Panc1 (cell line): ENCODE measurements at regions not wholly inside any gene's neighbourhood (a gene's known extent, or its start where the extent isn't known, plus 50 kb on each side); places are given as distances from the start of the nearest gene placed in this dataset.

Source experiments
- ATAC-seq: fragments of 200-7000 bp; cut with Tn5 transposase; 2 replicates; pipeline ENCODE4 v1.9.1; 2020; ENCODE audit warnings: mild to moderate bottlenecking, moderate library complexity
- BruUV-seq: library from RNA; stranded (reverse); fragments of 400-500 nt; replicated peaks from 2 replicates; lab custom pipeline; 2021; lab: Mats Ljungman, UMichigan
- CTCF ChIA-PET: fragments of 300-600 bp; sonication (Branson Sonifier 250); formaldehyde crosslinking; loops from one replicate; lab custom pipeline; 2022; ENCODE audit warnings: antibody characterized with exemption; lab: Charles Lee
- POLR2A ChIA-PET: fragments of 300-600 bp; sonication (Branson Sonifier 250); formaldehyde crosslinking; loops from one replicate; lab custom pipeline; 2022; ENCODE audit warnings: antibody characterized with exemption; lab: Charles Lee
- DNase-seq: peaks from one replicate; pipeline ENCODE4 v3.0.0-alpha.2; 2010; ENCODE audit warnings: low read depth, low spot score
- H3K27ac ChIP-seq: 2 replicates; pipeline ENCODE4 v1.5.1; 2011; ENCODE audit warnings: mild to moderate bottlenecking, low read length, inconsistent platforms
- H3K27me3 ChIP-seq: fragments of 200-500 bp; sonication (Bioruptor generic); 2 replicates; pipeline ENCODE4 v1.6.0; 2014; ENCODE audit warnings: low read length, inconsistent platforms; ENCODE audit not compliant: control insufficient read depth, insufficient read depth
- H3K36me3 ChIP-seq: fragments of 200-500 bp; sonication (Bioruptor generic); 2 replicates; pipeline ENCODE4 v1.5.1; 2014; ENCODE audit warnings: inconsistent platforms, mild to moderate bottlenecking, low read length, moderate library complexity; ENCODE audit not compliant: control insufficient read depth, insufficient read depth
- H3K4me1 ChIP-seq: 2 replicates; pipeline ENCODE4 v1.5.1; 2011; ENCODE audit warnings: inconsistent platforms, mild to moderate bottlenecking, low read length, moderate library complexity; ENCODE audit not compliant: control insufficient read depth, insufficient read depth
- H3K4me3 ChIP-seq, 2 experiments: 2 replicates each; pipeline ENCODE4 v1.5.1; 2011 to 2012; ENCODE audit warnings: low read depth in 2 of 2, low read length in 2 of 2, mild to moderate bottlenecking in 2 of 2, inconsistent platforms in 1 of 2, moderate library complexity in 1 of 2
- H3K9me3 ChIP-seq: fragments of 200-500 bp; sonication (Bioruptor generic); 2 replicates; pipeline ENCODE4 v1.5.1; 2014; ENCODE audit warnings: low read depth, mild to moderate bottlenecking, inconsistent platforms, low read length, moderate library complexity; ENCODE audit not compliant: control insufficient read depth, insufficient read depth
- POLR2AphosphoS5 ChIP-seq: IDR thresholded peaks from 2 replicates; pipeline ENCODE4 v1.6.1; 2012; ENCODE audit warnings: mild to moderate bottlenecking, low read depth, low read length, moderate library complexity
- SIN3A ChIP-seq: IDR thresholded peaks from 2 replicates; pipeline ENCODE4 v1.6.1; 2012; ENCODE audit warnings: low read depth, mild to moderate bottlenecking, low read length, moderate library complexity, borderline replicate concordance; ENCODE audit not compliant: insufficient read depth
- TCF7L2 ChIP-seq: IDR thresholded peaks from 2 replicates; pipeline ENCODE4 v1.6.1; 2011; ENCODE audit warnings: mild to moderate bottlenecking, low read depth, low read length, inconsistent platforms
- in situ Hi-C: cut with HindIII; loops from 2 replicates; pipeline ENCODE4 v1.10.0; 2016; ENCODE audit warnings: low sequenced_read_pairs, low pct_unique_long_range_greater_than_20kb
- intact Hi-C: fragments of 100-400 bp; cut with micrococcal nuclease; formaldehyde crosslinking; loops from one replicate; pipeline ENCODE4 v1.10.0; 2022; ENCODE audit not compliant: unreplicated experiment
- TF ChIP-seq, protein P1 (sequence below), 2 experiments: IDR thresholded peaks; 2 replicates each; pipeline ENCODE4 v1.6.1; 2011 to 2012; ENCODE audit warnings: low read depth in 2 of 2, control low read depth in 1 of 2, low read length in 1 of 2, mild to moderate bottlenecking in 1 of 2, moderate library complexity in 1 of 2; ENCODE audit not compliant: insufficient read depth in 1 of 2
- TF ChIP-seq, protein P2 (sequence below): fragments of 450-650 bp; IDR thresholded peaks from 2 replicates; pipeline ENCODE4 v1.5.1; 2017; ENCODE audit warnings: mild to moderate bottlenecking

DNA sequence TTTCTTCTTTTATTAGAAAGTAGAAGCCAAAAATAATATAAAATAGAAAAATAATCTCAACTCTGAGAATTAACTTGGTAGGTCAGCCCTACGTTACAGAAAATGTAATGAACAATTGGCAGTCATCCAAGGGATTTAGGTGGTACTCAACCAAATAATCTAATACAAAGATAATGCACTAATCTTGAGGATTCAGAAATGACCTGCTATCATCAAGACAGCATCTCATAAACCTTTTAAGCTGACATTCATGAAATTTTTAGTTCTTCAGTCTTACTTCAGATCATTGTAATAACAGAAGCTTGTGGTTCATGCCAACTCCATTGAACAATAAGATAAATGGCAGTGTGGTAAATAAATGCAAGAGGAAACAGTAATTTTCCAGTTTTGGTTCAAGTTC lies 1058.0 kb downstream of the MAT2B start:
- no peaks in the 10 kb centered on the region for H3K9me3 ChIP-seq
- ChIA-PET CTCF (no interaction called here), POLR2A (no interaction called here)
- no TSS peak for BruUV-seq
- no peaks in the 10 kb centered on the region for H3K36me3 ChIP-seq
- H3K4me3 ChIP-seq: no peak overlapping the region
- TF ChIP-seq, protein P1, sequence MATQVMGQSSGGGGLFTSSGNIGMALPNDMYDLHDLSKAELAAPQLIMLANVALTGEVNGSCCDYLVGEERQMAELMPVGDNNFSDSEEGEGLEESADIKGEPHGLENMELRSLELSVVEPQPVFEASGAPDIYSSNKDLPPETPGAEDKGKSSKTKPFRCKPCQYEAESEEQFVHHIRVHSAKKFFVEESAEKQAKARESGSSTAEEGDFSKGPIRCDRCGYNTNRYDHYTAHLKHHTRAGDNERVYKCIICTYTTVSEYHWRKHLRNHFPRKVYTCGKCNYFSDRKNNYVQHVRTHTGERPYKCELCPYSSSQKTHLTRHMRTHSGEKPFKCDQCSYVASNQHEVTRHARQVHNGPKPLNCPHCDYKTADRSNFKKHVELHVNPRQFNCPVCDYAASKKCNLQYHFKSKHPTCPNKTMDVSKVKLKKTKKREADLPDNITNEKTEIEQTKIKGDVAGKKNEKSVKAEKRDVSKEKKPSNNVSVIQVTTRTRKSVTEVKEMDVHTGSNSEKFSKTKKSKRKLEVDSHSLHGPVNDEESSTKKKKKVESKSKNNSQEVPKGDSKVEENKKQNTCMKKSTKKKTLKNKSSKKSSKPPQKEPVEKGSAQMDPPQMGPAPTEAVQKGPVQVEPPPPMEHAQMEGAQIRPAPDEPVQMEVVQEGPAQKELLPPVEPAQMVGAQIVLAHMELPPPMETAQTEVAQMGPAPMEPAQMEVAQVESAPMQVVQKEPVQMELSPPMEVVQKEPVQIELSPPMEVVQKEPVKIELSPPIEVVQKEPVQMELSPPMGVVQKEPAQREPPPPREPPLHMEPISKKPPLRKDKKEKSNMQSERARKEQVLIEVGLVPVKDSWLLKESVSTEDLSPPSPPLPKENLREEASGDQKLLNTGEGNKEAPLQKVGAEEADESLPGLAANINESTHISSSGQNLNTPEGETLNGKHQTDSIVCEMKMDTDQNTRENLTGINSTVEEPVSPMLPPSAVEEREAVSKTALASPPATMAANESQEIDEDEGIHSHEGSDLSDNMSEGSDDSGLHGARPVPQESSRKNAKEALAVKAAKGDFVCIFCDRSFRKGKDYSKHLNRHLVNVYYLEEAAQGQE (IDR thresholded peaks at IDR 0.05; ENCODE audit: insufficient read depth in 1 of 2, low read depth in 2 of 2, low read length in 1 of 2): no peak
- no peak for TF ChIP-seq SIN3A
- TF ChIP-seq TCF7L2: no peak
- no peak for TF ChIP-seq POLR2AphosphoS5
- H3K27ac ChIP-seq: no peak overlapping the region
- H3K4me1 ChIP-seq: no peaks in the 10 kb centered on the region
- in situ Hi-C loops (no loop called here), intact Hi-C loops (no loop called here)
- no peaks in the 10 kb centered on the region for H3K27me3 ChIP-seq
- DNase-seq (no peak), ATAC-seq (no peak)

- H3K4me3 ChIP-seq: no peak overlapping the region
- H3K9me3 ChIP-seq: no peaks in the 10 kb centered on the region
- intact Hi-C loops: no loop called here
- no peaks in the 10 kb centered on the region for H3K4me1 ChIP-seq
- BruUV-seq: no TSS peak
- H3K27me3 ChIP-seq: no peaks in the 10 kb centered on the region
- TF ChIP-seq, protein P2, sequence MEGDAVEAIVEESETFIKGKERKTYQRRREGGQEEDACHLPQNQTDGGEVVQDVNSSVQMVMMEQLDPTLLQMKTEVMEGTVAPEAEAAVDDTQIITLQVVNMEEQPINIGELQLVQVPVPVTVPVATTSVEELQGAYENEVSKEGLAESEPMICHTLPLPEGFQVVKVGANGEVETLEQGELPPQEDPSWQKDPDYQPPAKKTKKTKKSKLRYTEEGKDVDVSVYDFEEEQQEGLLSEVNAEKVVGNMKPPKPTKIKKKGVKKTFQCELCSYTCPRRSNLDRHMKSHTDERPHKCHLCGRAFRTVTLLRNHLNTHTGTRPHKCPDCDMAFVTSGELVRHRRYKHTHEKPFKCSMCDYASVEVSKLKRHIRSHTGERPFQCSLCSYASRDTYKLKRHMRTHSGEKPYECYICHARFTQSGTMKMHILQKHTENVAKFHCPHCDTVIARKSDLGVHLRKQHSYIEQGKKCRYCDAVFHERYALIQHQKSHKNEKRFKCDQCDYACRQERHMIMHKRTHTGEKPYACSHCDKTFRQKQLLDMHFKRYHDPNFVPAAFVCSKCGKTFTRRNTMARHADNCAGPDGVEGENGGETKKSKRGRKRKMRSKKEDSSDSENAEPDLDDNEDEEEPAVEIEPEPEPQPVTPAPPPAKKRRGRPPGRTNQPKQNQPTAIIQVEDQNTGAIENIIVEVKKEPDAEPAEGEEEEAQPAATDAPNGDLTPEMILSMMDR: no peak
- TF ChIP-seq, protein P1 (IDR thresholded peaks at IDR 0.05; ENCODE audit: insufficient read depth in 1 of 2, low read depth in 2 of 2, low read length in 1 of 2): no peak
- TF ChIP-seq TCF7L2: no peak
- TF ChIP-seq SIN3A: no peak
- TF ChIP-seq POLR2AphosphoS5: no peak
- H3K36me3 ChIP-seq: no peaks in the 10 kb centered on the region
- ATAC-seq (no peak), DNase-seq (no peak)
- in situ Hi-C loops: no loop called here
- CTCF ChIA-PET: no interaction called here
- no peak overlapping the region for H3K27ac ChIP-seq
- POLR2A ChIA-PET: no interaction called here
Observed at GRCh38 chr5:164573397-164573796, 1068.0 kb downstream of the MAT2B start.
